H9 (cell line): ENCODE measurements at regions not wholly inside any gene's neighbourhood (a gene's known extent, or its start where the extent isn't known, plus 50 kb on each side); places are given as distances from the start of the nearest gene placed in this dataset.

ENCODE experiments used
- DNase-seq: peaks from one replicate; pipeline ENCODE4 v3.0.0-alpha.2; 2017
- H2AFZ ChIP-seq: one replicate; pipeline ENCODE4 v1.6.1; 2013; ENCODE audit warnings: mild to moderate bottlenecking, low read length, control low read depth, moderate library complexity
- H2AK5ac ChIP-seq: 2 replicates; pipeline ENCODE4 v1.6.1; 2013; ENCODE audit warnings: low read length, control low read depth, mixed read lengths; ENCODE audit not compliant: insufficient read length
- H2BK120ac ChIP-seq: one replicate; pipeline ENCODE4 v1.6.1; 2013; ENCODE audit warnings: low read depth, mild to moderate bottlenecking, low read length, control low read depth, inconsistent platforms; ENCODE audit not compliant: poor library complexity, severe bottlenecking
- H2BK12ac ChIP-seq: 2 replicates; pipeline ENCODE4 v1.6.1; 2013; ENCODE audit warnings: low read length, control low read depth, mixed read lengths, low read depth; ENCODE audit not compliant: insufficient read length
- H2BK15ac ChIP-seq: 2 replicates; pipeline ENCODE4 v1.6.1; 2013; ENCODE audit warnings: low read depth, low read length, control low read depth
- H2BK20ac ChIP-seq: one replicate; pipeline ENCODE4 v1.6.1; 2013; ENCODE audit warnings: low read depth, mild to moderate bottlenecking, low read length, control low read depth, inconsistent platforms; ENCODE audit not compliant: poor library complexity, severe bottlenecking
- H2BK5ac ChIP-seq: 2 replicates; pipeline ENCODE4 v1.6.1; 2013; ENCODE audit warnings: low read length, control low read depth, mixed read lengths; ENCODE audit not compliant: insufficient read length
- H3K14ac ChIP-seq: 2 replicates; pipeline ENCODE4 v1.6.1; 2013; ENCODE audit warnings: low read length, control low read depth; ENCODE audit not compliant: insufficient read depth
- H3K18ac ChIP-seq: 2 replicates; pipeline ENCODE4 v1.6.1; 2013; ENCODE audit warnings: low read depth, mild to moderate bottlenecking, mixed read lengths, low read length, control low read depth; ENCODE audit not compliant: insufficient read length
- H3K23ac ChIP-seq: 2 replicates; pipeline ENCODE4 v1.6.1; 2013; ENCODE audit warnings: low read length, control low read depth, mixed read lengths, low read depth; ENCODE audit not compliant: insufficient read length
- H3K23me2 ChIP-seq: 2 replicates; pipeline ENCODE4 v1.6.1; 2013; ENCODE audit warnings: low read depth, mild to moderate bottlenecking, mixed read lengths, low read length, control low read depth; ENCODE audit not compliant: insufficient read length, poor library complexity, severe bottlenecking
- H3K27ac ChIP-seq: 2 replicates; pipeline ENCODE4 v1.5.1; 2013; ENCODE audit warnings: low read length, control low read depth, mixed read lengths, low read depth; ENCODE audit not compliant: insufficient read length
- H3K27me3 ChIP-seq: 2 replicates; pipeline ENCODE4 v1.6.1; 2013; ENCODE audit warnings: low read length, control low read depth, inconsistent platforms; ENCODE audit not compliant: insufficient read depth
- H3K4ac ChIP-seq: 2 replicates; pipeline ENCODE4 v1.6.1; 2013; ENCODE audit warnings: low read depth, mild to moderate bottlenecking, control low read depth, inconsistent platforms, low read length, moderate library complexity
- H3K4me1 ChIP-seq: 2 replicates; pipeline ENCODE4 v1.6.1; 2013; ENCODE audit warnings: low read length, control low read depth, inconsistent platforms; ENCODE audit not compliant: insufficient read depth
- H3K4me2 ChIP-seq: 2 replicates; pipeline ENCODE4 v1.6.1; 2013; ENCODE audit warnings: low read length, control low read depth, mixed read lengths; ENCODE audit not compliant: insufficient read length, insufficient read depth
- H3K56ac ChIP-seq: 2 replicates; pipeline ENCODE4 v1.6.1; 2013; ENCODE audit warnings: low read depth, mild to moderate bottlenecking, mixed read lengths, low read length, control low read depth; ENCODE audit not compliant: insufficient read length
- H3K79me1 ChIP-seq: 2 replicates; pipeline ENCODE4 v1.6.1; 2013; ENCODE audit warnings: low read depth, mild to moderate bottlenecking, moderate library complexity, low read length, control low read depth, inconsistent platforms; ENCODE audit not compliant: insufficient read depth, poor library complexity, severe bottlenecking
- H3K79me2 ChIP-seq: 2 replicates; pipeline ENCODE4 v1.6.1; 2013; ENCODE audit warnings: low read length, control low read depth, inconsistent platforms; ENCODE audit not compliant: insufficient read depth
- H3K9ac ChIP-seq: 2 replicates; pipeline ENCODE4 v1.6.1; 2013; ENCODE audit warnings: low read length, control low read depth, mixed read lengths; ENCODE audit not compliant: insufficient read length; ENCODE audit errors: extremely low read depth
- H3K9me3 ChIP-seq: one replicate; pipeline ENCODE4 v1.6.1; 2013; ENCODE audit warnings: low read depth, low read length, inconsistent platforms; ENCODE audit not compliant: control insufficient read depth
- H3T11ph ChIP-seq: one replicate; pipeline ENCODE4 v1.6.1; 2013; ENCODE audit warnings: mild to moderate bottlenecking, low read length, control low read depth, inconsistent platforms
- H4K20me1 ChIP-seq: one replicate; pipeline ENCODE4 v1.6.1; 2013; ENCODE audit not compliant: control insufficient read depth, insufficient read length, insufficient read depth
- H4K5ac ChIP-seq: 2 replicates; pipeline ENCODE4 v1.6.1; 2013; ENCODE audit warnings: low read depth, mild to moderate bottlenecking, mixed read lengths, low read length, control low read depth; ENCODE audit not compliant: insufficient read length
- H4K8ac ChIP-seq: replicated peaks from 2 replicates; pipeline ENCODE4 v1.6.1; 2013; ENCODE audit warnings: low read length, control low read depth, mixed read lengths, low read depth; ENCODE audit not compliant: insufficient read length
- H4K91ac ChIP-seq: 2 replicates; pipeline ENCODE4 v1.6.1; 2013; ENCODE audit warnings: low read depth, mild to moderate bottlenecking, moderate library complexity, mixed read lengths, low read length, control low read depth; ENCODE audit not compliant: insufficient read length
- H3K27ac Mint-ChIP-seq, 3 experiments: 2 replicates in 2 of 3; 3 replicates in 1 of 3; pipeline ENCODE4 v1.8.0; 2020 to 2021; ENCODE audit warnings: mixed read lengths in 3 of 3, mild to moderate bottlenecking in 1 of 3, moderate library complexity in 1 of 3
- H3K27me3 Mint-ChIP-seq: 2 replicates; pipeline ENCODE4 v1.8.0; 2021; ENCODE audit warnings: low read depth, mild to moderate bottlenecking, moderate library complexity, mixed read lengths
- H3K36me3 Mint-ChIP-seq, 3 experiments: 2 replicates in 2 of 3; 3 replicates in 1 of 3; pipeline ENCODE4 v1.8.0; 2020 to 2021; ENCODE audit warnings: low read depth in 3 of 3, mixed read lengths in 3 of 3; ENCODE audit not compliant: insufficient read depth in 1 of 3
- H3K4me1 Mint-ChIP-seq, 2 experiments: 2 replicates each; pipeline ENCODE4 v1.8.0; 2020; ENCODE audit warnings: mixed read lengths in 2 of 2
- H3K4me3 Mint-ChIP-seq, 2 experiments: 2 replicates in 1 of 2; 3 replicates in 1 of 2; pipeline ENCODE4 v1.8.0; 2020 to 2021; ENCODE audit warnings: mild to moderate bottlenecking in 2 of 2, mixed read lengths in 2 of 2, moderate library complexity in 1 of 2
- H3K9me3 Mint-ChIP-seq, 2 experiments: 2 replicates in 1 of 2; 3 replicates in 1 of 2; pipeline ENCODE4 v1.8.0; 2020; ENCODE audit warnings: mild to moderate bottlenecking in 2 of 2, mixed read lengths in 2 of 2, moderate library complexity in 1 of 2
- WGBS: extraction: QIAGEN DNeasy Blood & Tissue Kit; methylation state at CpG from one replicate; pipeline ENCODE4 v1.1.7; 2013; ENCODE audit warnings: missing lambda C conversion rate, low lambda C conversion rate, mixed read lengths; ENCODE audit not compliant: insufficient read length; ENCODE audit errors: extremely low coverage; 5-methylcytosine and 5-hydroxymethylcytosine counted together
- TF ChIP-seq, protein P1 (sequence below): fragments of 200-600 bp; sonication (generic); conservative IDR thresholded peaks from 3 replicates; pipeline ENCODE4 v1.8.0; 2021; ENCODE audit warnings: antibody characterized with exemption, mild to moderate bottlenecking

DNA sequence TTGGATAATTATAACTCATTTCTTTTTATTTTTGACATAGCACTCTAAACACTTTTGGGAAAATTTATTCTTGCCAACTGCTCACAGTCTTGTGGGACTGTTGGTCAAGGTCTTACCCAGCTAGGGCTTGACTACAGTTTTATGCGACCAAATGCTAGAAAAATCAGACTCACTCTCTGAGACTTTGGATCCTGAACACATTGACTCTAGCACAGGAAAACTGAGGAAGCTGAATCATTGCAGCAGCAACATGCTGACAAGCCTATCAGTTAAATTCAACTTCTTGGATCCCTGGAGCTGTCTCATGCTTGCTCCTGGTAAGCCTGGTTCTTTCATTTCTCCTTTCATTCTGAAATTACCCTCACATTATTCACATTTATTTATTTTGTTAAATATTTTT is 120.7 kb upstream of the TMTC2 start:
- no peak overlapping the region for H2BK5ac ChIP-seq
- TF ChIP-seq, protein P1, sequence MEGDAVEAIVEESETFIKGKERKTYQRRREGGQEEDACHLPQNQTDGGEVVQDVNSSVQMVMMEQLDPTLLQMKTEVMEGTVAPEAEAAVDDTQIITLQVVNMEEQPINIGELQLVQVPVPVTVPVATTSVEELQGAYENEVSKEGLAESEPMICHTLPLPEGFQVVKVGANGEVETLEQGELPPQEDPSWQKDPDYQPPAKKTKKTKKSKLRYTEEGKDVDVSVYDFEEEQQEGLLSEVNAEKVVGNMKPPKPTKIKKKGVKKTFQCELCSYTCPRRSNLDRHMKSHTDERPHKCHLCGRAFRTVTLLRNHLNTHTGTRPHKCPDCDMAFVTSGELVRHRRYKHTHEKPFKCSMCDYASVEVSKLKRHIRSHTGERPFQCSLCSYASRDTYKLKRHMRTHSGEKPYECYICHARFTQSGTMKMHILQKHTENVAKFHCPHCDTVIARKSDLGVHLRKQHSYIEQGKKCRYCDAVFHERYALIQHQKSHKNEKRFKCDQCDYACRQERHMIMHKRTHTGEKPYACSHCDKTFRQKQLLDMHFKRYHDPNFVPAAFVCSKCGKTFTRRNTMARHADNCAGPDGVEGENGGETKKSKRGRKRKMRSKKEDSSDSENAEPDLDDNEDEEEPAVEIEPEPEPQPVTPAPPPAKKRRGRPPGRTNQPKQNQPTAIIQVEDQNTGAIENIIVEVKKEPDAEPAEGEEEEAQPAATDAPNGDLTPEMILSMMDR, result no peak
- no peak overlapping the region for H3K27ac Mint-ChIP-seq
- no peak overlapping the region for H2BK12ac ChIP-seq
- no peak overlapping the region for H4K8ac ChIP-seq
- no peak overlapping the region for H2AFZ ChIP-seq
- no peaks in the 10 kb centered on the region for H3K4me1 ChIP-seq
- H3K18ac ChIP-seq, result no peak overlapping the region
- H3K4me1 Mint-ChIP-seq, result no peaks in the 10 kb centered on the region
- no peak overlapping the region for H2BK20ac ChIP-seq
- no peak overlapping the region for H3K27ac ChIP-seq
- no peaks in the 10 kb centered on the region for H3K23me2 ChIP-seq
- no peaks in the 10 kb centered on the region for H3K79me2 ChIP-seq
- no peak overlapping the region for H3K4me3 Mint-ChIP-seq
- WGBS, result no CpG with 5 or more reads among the region's 1 CpG
- H3K9me3 ChIP-seq, result no peaks in the 10 kb centered on the region
- H2BK120ac ChIP-seq, result no peak overlapping the region
- no peak overlapping the region for H3K23ac ChIP-seq
- no peak overlapping the region for H3K4me2 ChIP-seq
- no peaks in the 10 kb centered on the region for H4K20me1 ChIP-seq
- H3T11ph ChIP-seq, result no peak overlapping the region
- H3K56ac ChIP-seq, result no peak overlapping the region
- no peak overlapping the region for H3K4ac ChIP-seq
- H3K9ac ChIP-seq, result no peak overlapping the region
- no peak overlapping the region for H2BK15ac ChIP-seq
- H4K91ac ChIP-seq, result no peak overlapping the region
- DNase-seq, result no peak
- no peak overlapping the region for H3K14ac ChIP-seq
- H3K9me3 Mint-ChIP-seq, result no peaks in the 10 kb centered on the region
- H3K36me3 Mint-ChIP-seq, result no peaks in the 10 kb centered on the region
- no peak overlapping the region for H2AK5ac ChIP-seq
- H3K27me3 Mint-ChIP-seq, result no peaks in the 10 kb centered on the region
- no peaks in the 10 kb centered on the region for H3K79me1 ChIP-seq
- H4K5ac ChIP-seq, result no peak overlapping the region
- no peaks in the 10 kb centered on the region for H3K27me3 ChIP-seq
